ENCODE measurements at regions not wholly inside any gene's neighbourhood (a gene's known extent, or its start where the extent isn't known, plus 50 kb on each side); places are given as distances from the start of the nearest gene placed in this dataset.
A peak's percentile ranks its signal among the peaks of the same experiment; 100 is the strongest.

DNA sequence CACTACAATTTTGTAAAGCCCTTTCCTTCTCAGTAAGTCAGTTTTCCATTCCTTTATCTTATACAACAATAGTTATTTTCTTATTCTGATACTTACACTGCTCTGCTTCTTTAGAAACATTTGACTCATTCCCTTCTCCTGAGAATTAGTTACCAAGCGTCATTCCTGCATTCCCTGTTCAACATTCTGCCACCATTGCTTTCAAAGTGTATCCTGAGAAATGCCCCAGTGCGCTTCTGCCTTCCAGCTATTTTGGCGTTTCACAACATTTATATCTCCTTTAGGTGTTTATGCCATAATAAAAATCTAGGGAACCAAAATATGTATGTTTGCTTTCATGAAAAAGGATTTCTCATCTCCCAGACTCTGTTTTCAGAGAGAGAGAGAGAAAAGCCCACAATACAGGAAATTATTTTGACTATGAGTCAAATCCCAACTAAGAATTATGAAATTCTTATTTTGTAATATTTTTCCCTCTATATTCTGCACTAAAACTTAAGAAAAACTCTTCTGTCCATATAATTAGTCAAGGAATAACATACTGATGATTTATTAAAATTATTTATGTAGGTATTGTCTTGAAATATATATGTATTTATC is 118.2 kb upstream of the RAP2B start:
- Mint-ChIP-seq H3K4me1 (ENCODE audit: insufficient read depth, unreplicated experiment) (peaks cover 8% of the 10 kb centered on the region), H3K27me3 (ENCODE audit: insufficient read depth, unreplicated experiment) (no peaks in the 10 kb centered on the region), H3K9me3 (ENCODE audit: unreplicated experiment) (no peaks in the 10 kb centered on the region), H3K4me3 (ENCODE audit: unreplicated experiment) (peak overlapping the region; percentile 63), H3K36me3 (ENCODE audit: insufficient read depth, unreplicated experiment) (no peaks in the 10 kb centered on the region), H3K27ac (ENCODE audit: low read depth, unreplicated experiment) (peak overlapping the region; percentile 82)
- DNase-seq (ENCODE audit: unreplicated experiment): peak; percentile 86
- POLR2A ChIA-PET: interaction anchor here (0.6 to 6.3 kb wide), 23 partner anchors 11 to 575 kb away, joined by 3 to 182 read pairs (median 5); partner anchors contain the start of gene RAP2B
- CTCF ChIA-PET: interaction anchor here (0.6 to 3.4 kb wide), 17 partner anchors 8 to 1134 kb away, joined by 3 to 41 read pairs (median 3); partner anchors contain the start of gene RAP2B
- intact Hi-C loops (cut with micrococcal nuclease): loop anchor here (1.0 to 2.0 kb wide), 7 partner anchors 14 to 883 kb away; no protein-coding TSS in a partner anchor
- TF ChIP-seq CTCF (IDR thresholded peaks at IDR 0.05; ENCODE audit: unreplicated experiment): no peak
- no TSS peak for BruUV-seq (replicated peaks)

GRCh38 chr3:153045150-153045549 is 116.9 kb upstream of the RAP2B start:
- POLR2A ChIA-PET: interaction anchor here (0.7 to 6.3 kb wide), 4 partner anchors 115 to 711 kb away, joined by 3 to 182 read pairs (median 6); partner anchors contain the start of gene RAP2B
- no peak overlapping the region for H3K4me3 Mint-ChIP-seq (ENCODE audit: unreplicated experiment)
- no peak overlapping the region for H3K27ac Mint-ChIP-seq (ENCODE audit: low read depth, unreplicated experiment)
- no TSS peak for BruUV-seq (replicated peaks)
- CTCF ChIA-PET: interaction anchor here (0.6 to 3.4 kb wide), 3 partner anchors 118 to 579 kb away, joined by 3 to 41 read pairs (median 3); partner anchors contain the start of gene RAP2B
- H3K27me3 Mint-ChIP-seq (ENCODE audit: insufficient read depth, unreplicated experiment): no peaks in the 10 kb centered on the region
- intact Hi-C loops (cut with micrococcal nuclease): no loop called here
- no peak for DNase-seq (ENCODE audit: unreplicated experiment)
- peaks cover 8% of the 10 kb centered on the region for H3K4me1 Mint-ChIP-seq (ENCODE audit: insufficient read depth, unreplicated experiment)
- H3K36me3 Mint-ChIP-seq (ENCODE audit: insufficient read depth, unreplicated experiment): no peaks in the 10 kb centered on the region
- H3K9me3 Mint-ChIP-seq (ENCODE audit: unreplicated experiment): no peaks in the 10 kb centered on the region
- no peak for TF ChIP-seq CTCF (IDR thresholded peaks at IDR 0.05; ENCODE audit: unreplicated experiment)

DNA sequence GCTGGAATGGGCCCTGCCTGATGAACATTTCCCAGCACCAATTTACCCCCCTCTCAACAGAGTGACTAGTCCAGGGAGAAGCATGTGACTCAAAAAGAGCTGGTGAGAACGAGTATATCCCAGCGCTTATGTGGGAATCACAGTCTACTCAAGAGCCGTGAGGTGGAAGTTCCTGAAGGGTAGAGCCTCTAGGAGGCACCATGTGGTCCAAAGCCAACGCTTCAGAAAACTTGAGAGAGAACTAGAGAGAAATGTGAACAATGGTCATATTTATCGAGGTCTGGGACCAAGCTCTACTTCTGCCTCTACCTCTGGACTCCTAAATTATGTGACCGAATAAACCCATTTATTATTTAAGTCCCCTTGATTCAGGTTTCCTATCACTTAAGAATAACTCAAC is 111.0 kb upstream of the RAP2B start:
- no peak for DNase-seq (ENCODE audit: unreplicated experiment)
- intact Hi-C loops (cut with micrococcal nuclease): no loop called here
- ChIA-PET CTCF (interaction anchor here (0.6 to 1.2 kb wide), 3 partner anchors 240 to 979 kb away, joined by 3 to 5 read pairs (median 4); no protein-coding TSS in a partner anchor), POLR2A (interaction anchor here (0.6 to 12.9 kb wide), 14 partner anchors 8 to 1849 kb away, joined by 3 to 254 read pairs (median 6); partner anchors contain the start of gene RAP2B)
- Mint-ChIP-seq H3K4me1 (ENCODE audit: insufficient read depth, unreplicated experiment) (peaks cover 14% of the 10 kb centered on the region), H3K27me3 (ENCODE audit: insufficient read depth, unreplicated experiment) (no peaks in the 10 kb centered on the region), H3K9me3 (ENCODE audit: unreplicated experiment) (no peaks in the 10 kb centered on the region), H3K27ac (ENCODE audit: low read depth, unreplicated experiment) (peak overlapping the region; percentile 64), H3K4me3 (ENCODE audit: unreplicated experiment) (no peak overlapping the region), H3K36me3 (ENCODE audit: insufficient read depth, unreplicated experiment) (no peaks in the 10 kb centered on the region)
- no TSS peak for BruUV-seq (replicated peaks)
- TF ChIP-seq CTCF (IDR thresholded peaks at IDR 0.05; ENCODE audit: unreplicated experiment): no peak

DNA sequence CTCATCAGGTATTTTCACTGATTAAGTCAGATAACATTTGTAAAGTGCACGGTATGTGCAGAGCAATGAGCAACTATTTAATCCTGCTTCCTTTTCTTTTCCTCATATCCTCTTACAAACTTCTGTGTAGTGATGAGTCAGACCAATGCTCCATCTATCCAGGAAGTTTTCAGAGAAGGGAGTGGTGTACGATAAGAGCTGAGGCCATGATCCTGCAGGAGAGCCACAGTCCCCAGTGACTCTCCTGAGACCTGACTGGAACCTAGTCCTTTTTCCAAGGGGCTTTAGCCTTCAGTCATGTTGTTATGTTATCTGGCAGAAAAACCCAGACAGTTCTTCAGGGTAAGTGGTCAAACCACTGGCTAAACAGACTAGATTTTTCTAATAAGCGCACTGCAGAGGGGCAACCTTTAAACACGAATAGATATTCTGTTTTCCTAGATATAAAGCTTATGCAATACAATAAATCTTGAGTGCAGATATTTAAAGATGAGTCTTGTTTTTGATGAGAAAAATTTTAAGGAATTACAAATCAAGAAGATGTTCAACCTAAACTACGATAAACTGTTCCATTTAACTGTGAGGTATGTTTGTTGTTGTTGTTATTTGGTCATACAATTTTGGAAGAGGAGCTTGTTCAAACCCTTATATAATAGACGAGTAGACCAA is 110.5 kb upstream of the RAP2B start:
- TSS peak; percentile 81 for BruUV-seq (replicated peaks)
- H3K27me3 Mint-ChIP-seq (ENCODE audit: insufficient read depth, unreplicated experiment): no peaks in the 10 kb centered on the region
- intact Hi-C loops (cut with micrococcal nuclease): no loop called here
- H3K9me3 Mint-ChIP-seq (ENCODE audit: unreplicated experiment): no peaks in the 10 kb centered on the region
- TF ChIP-seq CTCF (IDR thresholded peaks at IDR 0.05; ENCODE audit: unreplicated experiment): no peak
- DNase-seq (ENCODE audit: unreplicated experiment): peak; percentile 84
- peaks cover 14% of the 10 kb centered on the region for H3K4me1 Mint-ChIP-seq (ENCODE audit: insufficient read depth, unreplicated experiment)
- H3K27ac Mint-ChIP-seq (ENCODE audit: low read depth, unreplicated experiment): peak overlapping the region; percentile 64
- ChIA-PET CTCF (interaction anchor here (0.6 to 1.2 kb wide), 6 partner anchors 8 to 979 kb away, joined by 3 to 5 read pairs (median 3); no protein-coding TSS in a partner anchor), POLR2A (interaction anchor here (0.6 to 12.9 kb wide), 19 partner anchors 9 to 1849 kb away, joined by 3 to 254 read pairs (median 4); partner anchors contain the start of gene RAP2B)
- peak overlapping the region; percentile 5 for H3K4me3 Mint-ChIP-seq (ENCODE audit: unreplicated experiment)
- no peaks in the 10 kb centered on the region for H3K36me3 Mint-ChIP-seq (ENCODE audit: insufficient read depth, unreplicated experiment)
